ENCODE measurements at regions not wholly inside any gene's neighbourhood (a gene's known extent, or its start where the extent isn't known, plus 50 kb on each side); places are given as distances from the start of the nearest gene placed in this dataset.

- DNase-seq, result no peak
Observed at GRCh38 chr14:96980835-96981234, 183.7 kb downstream of the VRK1 start.

- DNase-seq, result no peak
Observed at GRCh38 chr14:96986256-96987085, 189.3 kb downstream of the VRK1 start.

GRCh38 chr14:96987086-96987474, 189.9 kb downstream of the VRK1 start:
- no peak for DNase-seq

GRCh38 chr14:96987771-96988170, 190.6 kb downstream of the VRK1 start:
- no peak for DNase-seq

- no peak for DNase-seq
Observed at GRCh38 chr14:96989306-96989705, 192.1 kb downstream of the VRK1 start.

- no peak for DNase-seq
Observed at GRCh38 chr14:96991226-96991625, 194.0 kb downstream of the VRK1 start.

- no peak for DNase-seq
Observed at GRCh38 chr14:96994999-96995398, 197.8 kb downstream of the VRK1 start.

GRCh38 chr14:96997269-96997668, 200.1 kb downstream of the VRK1 start:
- DNase-seq, result peak; percentile 42

GRCh38 chr14:96997996-96998395, 200.8 kb downstream of the VRK1 start:
- DNase-seq, result peak; percentile 36

- peak; percentile 24 for DNase-seq
Observed at GRCh38 chr14:96999654-97000155, 202.5 kb downstream of the VRK1 start.

- DNase-seq, result no peak
Observed at GRCh38 chr14:97002454-97002853, 205.3 kb downstream of the VRK1 start.

GRCh38 chr14:97005934-97006333, 208.8 kb downstream of the VRK1 start:
- no peak for DNase-seq

GRCh38 chr14:97010491-97011160, 213.4 kb downstream of the VRK1 start:
- DNase-seq, result no peak

GRCh38 chr14:97013878-97014277, 216.7 kb downstream of the VRK1 start:
- DNase-seq, result no peak

- peak; percentile 23 for DNase-seq
Observed at GRCh38 chr14:97021001-97021400, 223.8 kb downstream of the VRK1 start.

- DNase-seq, result peak; percentile 48
Observed at GRCh38 chr14:97021571-97022168, 224.5 kb downstream of the VRK1 start.

- DNase-seq, result peak; percentile 31
Observed at GRCh38 chr14:97022741-97023140, 225.6 kb downstream of the VRK1 start.

- peak; percentile 12 for DNase-seq
Observed at GRCh38 chr14:97023871-97024270, 226.7 kb downstream of the VRK1 start.

- peak; percentile 12 for DNase-seq
Observed at GRCh38 chr14:97024300-97024699, 227.1 kb downstream of the VRK1 start.

- no peak for DNase-seq
Observed at GRCh38 chr14:97025722-97026121, 228.5 kb downstream of the VRK1 start.

GRCh38 chr14:97027256-97027999, 230.2 kb downstream of the VRK1 start:
- peak; percentile 40 for DNase-seq

GRCh38 chr14:97028382-97028781, 231.2 kb downstream of the VRK1 start:
- no peak for DNase-seq

GRCh38 chr14:97029800-97030199, 232.6 kb downstream of the VRK1 start:
- DNase-seq, result no peak
